Transverse colon (tissue), 4 donors: ENCODE measurements at regions not wholly inside any gene's neighbourhood (a gene's known extent, or its start where the extent isn't known, plus 50 kb on each side); places are given as distances from the start of the nearest gene placed in this dataset.
"Not testable (repeated sequence)": the region's sequence is repeated elsewhere in the genome, so short reads cannot be mapped to it uniquely, and the experiment has no call there.

ENCODE experiments used
- DNase-seq: peaks from one replicate; pipeline ENCODE4 v3.0.0-alpha.2; 2019
- H3K27ac ChIP-seq, 4 donors: fragments of 200-600 bp; sonication (generic); 2 replicates each; pipeline ENCODE4 v1.5.1; 2016 to 2018; ENCODE audit warnings: inconsistent platforms in 4 of 4
- H3K27me3 ChIP-seq: fragments of 200-600 bp; sonication (generic); 2 replicates; pipeline ENCODE4 v1.5.1; 2017; ENCODE audit warnings: inconsistent platforms
- H3K36me3 ChIP-seq, 4 donors: fragments of 200-600 bp; sonication (generic); 2 replicates each; pipeline ENCODE4 v1.5.1; 2017 to 2019; ENCODE audit warnings: inconsistent platforms in 4 of 4
- H3K4me1 ChIP-seq, 4 donors: fragments of 200-600 bp; sonication (generic); 2 replicates each; pipeline ENCODE4 v1.5.1; 2017 to 2020; ENCODE audit warnings: inconsistent platforms in 4 of 4
- H3K4me3 ChIP-seq, 4 donors: fragments of 200-600 bp; sonication (generic); 1 replicate in 1 of 4; 2 replicates in 3 of 4; pipeline versions ENCODE4 v1.5.1 to v1.6.1; 2017 to 2019; ENCODE audit warnings: inconsistent platforms in 4 of 4
- H3K9me3 ChIP-seq, 2 donors: fragments of 200-600 bp; sonication (generic); 2 replicates each; pipeline ENCODE4 v1.5.1; 2017 to 2019; ENCODE audit warnings: inconsistent platforms in 2 of 2
- CTCF ChIP-seq, 5 experiments: fragments of 200-600 bp in 3 of 5; fragments of 450-650 bp in 2 of 5; sonication (generic) in 3 of 5; IDR thresholded peaks; 1 replicate in 2 of 5; 2 replicates in 3 of 5; pipeline ENCODE4 v1.5.1; 2016 to 2017; ENCODE audit warnings: antibody characterized with exemption in 5 of 5, inconsistent platforms in 3 of 5, mild to moderate bottlenecking in 2 of 5, moderate library complexity in 1 of 5
- EP300 ChIP-seq: sonication (generic); formaldehyde crosslinking; IDR thresholded peaks from one replicate; pipeline ENCODE4 v1.6.1; 2017; ENCODE audit warnings: antibody characterized with exemption, low read depth
- POLR2A ChIP-seq: fragments of 450-650 bp; IDR thresholded peaks from one replicate; pipeline ENCODE4 v1.6.1; 2016; ENCODE audit warnings: antibody characterized with exemption, mild to moderate bottlenecking, moderate library complexity
- POLR2AphosphoS5 ChIP-seq, 3 donors: sonication (generic); formaldehyde crosslinking; IDR thresholded peaks; one replicate each; pipeline ENCODE4 v1.6.1; 2016; ENCODE audit warnings: antibody characterized with exemption in 3 of 3
- WGBS, 2 donors: methylation state at CpG; one replicate each; pipeline ENCODE4 v1.1.5; 2018; ENCODE audit warnings: low coverage in 1 of 2; 5-methylcytosine and 5-hydroxymethylcytosine counted together
- in situ Hi-C, 4 donors: fragments of 200-750 bp; cut with MboI; loops; one replicate each; pipeline versions ENCODE4 v1.15.0 to v1.15.1; 2017; ENCODE audit warnings: low sequenced_read_pairs in 3 of 4, low pct_ligation_motif_present in 1 of 4, low pct_unique_long_range_greater_than_20kb in 1 of 4
- intact Hi-C: fragments of 100-400 bp; cut with DNase I; formaldehyde crosslinking; loops from one replicate; pipeline ENCODE4 v1.15.1; 2023; ENCODE audit warnings: low total_unique reads

- in situ Hi-C loops: no loop called here
- no peaks in the 10 kb centered on the region for H3K27me3 ChIP-seq
- H3K36me3 ChIP-seq: no peaks in the 10 kb centered on the region
- H3K4me3 ChIP-seq: no peak overlapping the region
- DNase-seq: no peak
- intact Hi-C loops: no loop called here
- H3K4me1 ChIP-seq: no peaks in the 10 kb centered on the region
- H3K9me3 ChIP-seq: peaks cover 0 to 3% of the 10 kb centered on the region in 2 donors
- H3K27ac ChIP-seq: no peak overlapping the region
- TF ChIP-seq POLR2A (no peak), POLR2AphosphoS5 (IDR thresholded peaks at IDR 0.05) (no peak), EP300 (no peak), CTCF (IDR thresholded peaks at IDR 0.05) (no peak)
- 59 to 62% methylated on average over 3 of the region's 3 CpGs for WGBS, 2 donors
Measured at GRCh38 chr7:89606511-89606910, 547.8 kb upstream of the STEAP1 start.

DNA sequence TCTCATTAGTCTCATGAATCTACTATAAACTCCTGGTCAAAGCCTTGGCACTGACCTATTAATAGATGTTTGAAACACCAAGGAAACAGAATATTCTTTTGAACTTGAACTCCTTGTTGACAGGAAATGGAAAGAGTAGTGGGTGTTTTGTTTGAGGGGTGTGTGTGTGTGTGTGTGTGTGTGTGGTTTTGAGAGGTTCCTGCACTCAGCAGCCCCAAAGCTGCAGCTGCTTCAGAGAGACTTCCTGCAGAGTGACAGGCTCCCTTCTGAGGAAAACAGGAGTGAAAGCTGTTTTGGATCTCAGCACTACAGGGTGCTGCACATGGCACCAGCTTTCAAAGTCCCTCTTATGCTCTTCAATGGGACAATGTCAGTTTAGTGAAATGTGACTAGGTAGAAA lies 546.5 kb upstream of the STEAP1 start:
- in situ Hi-C loops (no loop called here), intact Hi-C loops (no loop called here)
- no peak overlapping the region for H3K27ac ChIP-seq
- H3K4me1 ChIP-seq: no peaks in the 10 kb centered on the region
- no peaks in the 10 kb centered on the region for H3K27me3 ChIP-seq
- DNase-seq: no peak
- no peaks in the 10 kb centered on the region for H3K36me3 ChIP-seq
- H3K9me3 ChIP-seq: no peaks in the 10 kb centered on the region
- H3K4me3 ChIP-seq: no peak overlapping the region
- TF ChIP-seq POLR2AphosphoS5 (IDR thresholded peaks at IDR 0.05) (no peak), CTCF (IDR thresholded peaks at IDR 0.05) (no peak)

- intact Hi-C loops, H3K4me3 ChIP-seq, H3K9me3 ChIP-seq, H3K27ac ChIP-seq, H3K36me3 ChIP-seq, H3K4me1 ChIP-seq, H3K27me3 ChIP-seq, in situ Hi-C loops, DNase-seq: not testable (repeated sequence)
- 75 to 81% methylated on average over 6 of the region's 6 CpGs for WGBS, 2 donors
Measured at GRCh38 chr7:89616829-89617228, 537.4 kb upstream of the STEAP1 start.

GRCh38 chr7:89618274-89618673 lies 536.0 kb upstream of the STEAP1 start:
- no peaks in the 10 kb centered on the region for H3K9me3 ChIP-seq
- H3K36me3 ChIP-seq: no peaks in the 10 kb centered on the region
- H3K27me3 ChIP-seq: no peaks in the 10 kb centered on the region
- WGBS, 2 donors: 16 to 34% methylated on average over 3 of the region's 3 CpGs
- DNase-seq: no peak
- no peak overlapping the region for H3K27ac ChIP-seq
- no peaks in the 10 kb centered on the region for H3K4me1 ChIP-seq
- no peak overlapping the region for H3K4me3 ChIP-seq
- intact Hi-C loops (no loop called here), in situ Hi-C loops (no loop called here)
- TF ChIP-seq CTCF (IDR thresholded peaks at IDR 0.05) (no peak), POLR2AphosphoS5 (IDR thresholded peaks at IDR 0.05) (no peak), EP300 (no peak), POLR2A (no peak)

DNA sequence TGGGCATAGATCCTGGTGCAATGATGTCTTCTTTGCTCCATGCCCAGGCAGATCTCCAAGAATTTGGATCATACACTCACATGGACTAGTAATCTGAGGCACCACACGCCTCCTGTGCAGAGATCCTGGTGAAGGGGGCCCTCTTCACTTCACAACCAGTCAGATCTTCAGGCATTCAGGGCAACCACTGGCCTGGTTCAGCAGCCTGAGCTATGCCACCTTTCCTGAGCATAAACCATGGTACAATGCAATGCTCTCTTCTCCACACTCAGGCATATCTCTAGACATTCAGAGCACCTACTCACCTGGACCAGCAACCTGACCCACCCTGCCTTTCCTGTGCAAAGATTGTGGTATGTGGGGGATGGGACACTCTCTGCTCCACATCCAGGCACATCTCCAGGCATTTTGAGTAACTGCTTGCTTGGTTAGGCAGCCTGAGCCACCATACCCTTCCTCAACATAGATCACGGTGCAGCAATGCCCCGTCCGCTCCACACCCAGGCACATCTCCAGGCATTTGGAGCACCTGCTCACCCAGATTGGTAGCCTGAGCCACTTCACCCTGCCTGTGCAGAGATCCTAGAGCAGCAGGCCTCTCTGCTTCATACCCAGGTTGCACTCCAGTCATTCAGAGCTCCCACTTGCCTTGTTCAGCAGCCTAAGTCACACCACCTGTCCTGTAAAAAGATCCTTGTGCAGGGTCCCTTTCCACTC lies 532.2 kb upstream of the STEAP1 start:
- Histone ChIP-seq H3K9me3 (no peaks in the 10 kb centered on the region), H3K36me3 (no peaks in the 10 kb centered on the region), H3K27ac (no peak overlapping the region), H3K4me3 (no peak overlapping the region), H3K4me1 (no peaks in the 10 kb centered on the region), H3K27me3 (no peaks in the 10 kb centered on the region)
- intact Hi-C loops: no loop called here
- in situ Hi-C loops: no loop called here
- TF ChIP-seq EP300: no peak
- TF ChIP-seq POLR2AphosphoS5 (IDR thresholded peaks at IDR 0.05): no peak
- no peak for TF ChIP-seq POLR2A
- no peak for TF ChIP-seq CTCF (IDR thresholded peaks at IDR 0.05)
- no peak for DNase-seq
- 71% methylated on average over 4 of the region's 4 CpGs; no CpG with 5 or more reads in 1 of the 2 donors for WGBS, 2 donors
